HUES48 (cell line): ENCODE measurements at regions not wholly inside any gene's neighbourhood (a gene's known extent, or its start where the extent isn't known, plus 50 kb on each side); places are given as distances from the start of the nearest gene placed in this dataset.
A peak's percentile ranks its signal among the peaks of the same experiment; 100 is the strongest.

Source experiments
- H3K27ac ChIP-seq: one replicate; pipeline ENCODE4 v1.7.0; 2013; ENCODE audit warnings: low read depth, low read length, inconsistent platforms
- H3K27me3 ChIP-seq: 2 replicates; pipeline ENCODE4 v1.6.1; 2013; ENCODE audit warnings: mild to moderate bottlenecking, low read length; ENCODE audit not compliant: control insufficient read depth, insufficient read depth
- H3K36me3 ChIP-seq: 2 replicates; pipeline ENCODE4 v1.6.1; 2013; ENCODE audit warnings: low read length; ENCODE audit not compliant: control insufficient read depth, insufficient read depth
- H3K4me1 ChIP-seq: 2 replicates; pipeline ENCODE4 v1.6.1; 2013; ENCODE audit warnings: mild to moderate bottlenecking, low read length; ENCODE audit not compliant: control insufficient read depth, insufficient read depth
- H3K4me3 ChIP-seq: 2 replicates; pipeline ENCODE4 v1.5.1; 2013; ENCODE audit warnings: mild to moderate bottlenecking, low read depth, low read length
- H3K9ac ChIP-seq: 2 replicates; pipeline ENCODE4 v1.6.1; 2013; ENCODE audit warnings: mild to moderate bottlenecking, low read depth, low read length, moderate library complexity
- H3K9me3 ChIP-seq: 2 replicates; pipeline ENCODE4 v1.6.1; 2013; ENCODE audit warnings: low read length; ENCODE audit not compliant: control insufficient read depth, insufficient read depth

GRCh38 chr18:34959989-34960388, 81.2 kb upstream of the MAPRE2 start:
- H3K4me3 ChIP-seq: no peak overlapping the region
- H3K9ac ChIP-seq: no peak overlapping the region
- no peaks in the 10 kb centered on the region for H3K4me1 ChIP-seq
- no peak overlapping the region for H3K27ac ChIP-seq
- H3K36me3 ChIP-seq: no peaks in the 10 kb centered on the region
- H3K9me3 ChIP-seq: no peaks in the 10 kb centered on the region
- H3K27me3 ChIP-seq: no peaks in the 10 kb centered on the region

DNA sequence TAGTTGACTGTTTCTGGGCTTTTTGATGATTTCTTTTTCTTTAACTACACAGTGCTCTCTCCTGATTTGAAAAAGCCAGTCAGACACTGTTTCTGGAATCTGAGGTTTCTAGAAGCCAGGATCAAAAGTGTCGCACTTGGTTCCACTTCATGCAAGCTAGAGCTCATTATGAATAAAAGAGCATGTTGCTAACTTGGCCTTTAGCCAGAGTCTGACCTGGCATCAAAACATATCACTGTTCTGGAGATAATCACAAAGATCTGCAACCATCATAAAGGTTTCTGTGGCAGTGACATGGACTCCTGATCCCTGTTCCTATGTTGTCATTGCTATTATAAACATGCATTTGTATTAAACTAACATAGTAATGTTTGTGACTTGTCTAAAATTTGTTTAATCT, 76.1 kb upstream of the MAPRE2 start:
- Histone ChIP-seq H3K4me1 (no peaks in the 10 kb centered on the region), H3K4me3 (no peak overlapping the region), H3K27me3 (no peaks in the 10 kb centered on the region), H3K27ac (no peak overlapping the region), H3K9ac (no peak overlapping the region), H3K36me3 (no peaks in the 10 kb centered on the region), H3K9me3 (no peaks in the 10 kb centered on the region)

DNA sequence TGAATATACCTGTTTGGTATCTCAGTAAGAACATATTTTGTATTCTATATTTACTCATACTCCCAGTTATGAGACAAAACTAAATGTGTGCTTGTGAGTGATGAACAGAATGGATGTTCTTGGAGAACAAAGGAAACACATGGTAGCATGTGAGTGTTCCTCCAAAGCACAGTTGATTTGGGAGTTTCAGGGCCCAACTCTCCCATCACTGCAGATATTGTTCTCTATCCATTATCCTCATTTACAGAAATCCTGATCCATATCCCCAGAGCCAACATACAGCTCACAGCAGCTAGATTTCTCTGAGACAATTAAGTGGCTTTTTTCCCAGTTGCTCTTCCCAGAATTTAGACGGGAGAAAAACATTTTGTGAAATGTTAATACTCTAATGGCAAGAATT, 75.6 kb upstream of the MAPRE2 start:
- H3K27me3 ChIP-seq: no peaks in the 10 kb centered on the region
- no peak overlapping the region for H3K4me3 ChIP-seq
- no peak overlapping the region for H3K27ac ChIP-seq
- H3K4me1 ChIP-seq: no peaks in the 10 kb centered on the region
- H3K9ac ChIP-seq: no peak overlapping the region
- no peaks in the 10 kb centered on the region for H3K9me3 ChIP-seq
- H3K36me3 ChIP-seq: no peaks in the 10 kb centered on the region

- Histone ChIP-seq H3K4me3 (no peak overlapping the region), H3K36me3 (no peaks in the 10 kb centered on the region), H3K27ac (no peak overlapping the region), H3K4me1 (no peaks in the 10 kb centered on the region), H3K9me3 (no peaks in the 10 kb centered on the region), H3K27me3 (peaks cover 28% of the 10 kb centered on the region), H3K9ac (no peak overlapping the region)
Measured at GRCh38 chr18:34970106-34970505, 71.1 kb upstream of the MAPRE2 start.

- H3K9me3 ChIP-seq: no peaks in the 10 kb centered on the region
- no peak overlapping the region for H3K4me3 ChIP-seq
- no peak overlapping the region for H3K27ac ChIP-seq
- H3K9ac ChIP-seq: no peak overlapping the region
- no peaks in the 10 kb centered on the region for H3K36me3 ChIP-seq
- peaks cover 4% of the 10 kb centered on the region for H3K4me1 ChIP-seq
- H3K27me3 ChIP-seq: peaks cover 40% of the 10 kb centered on the region
Measured at GRCh38 chr18:34971313-34971712, 69.9 kb upstream of the MAPRE2 start.

GRCh38 chr18:34972765-34973414, 68.3 kb upstream of the MAPRE2 start:
- H3K36me3 ChIP-seq: no peaks in the 10 kb centered on the region
- H3K9ac ChIP-seq: no peak overlapping the region
- H3K27me3 ChIP-seq: peaks cover 56% of the 10 kb centered on the region
- no peaks in the 10 kb centered on the region for H3K9me3 ChIP-seq
- no peak overlapping the region for H3K4me3 ChIP-seq
- peaks cover 5% of the 10 kb centered on the region for H3K4me1 ChIP-seq
- no peak overlapping the region for H3K27ac ChIP-seq

DNA sequence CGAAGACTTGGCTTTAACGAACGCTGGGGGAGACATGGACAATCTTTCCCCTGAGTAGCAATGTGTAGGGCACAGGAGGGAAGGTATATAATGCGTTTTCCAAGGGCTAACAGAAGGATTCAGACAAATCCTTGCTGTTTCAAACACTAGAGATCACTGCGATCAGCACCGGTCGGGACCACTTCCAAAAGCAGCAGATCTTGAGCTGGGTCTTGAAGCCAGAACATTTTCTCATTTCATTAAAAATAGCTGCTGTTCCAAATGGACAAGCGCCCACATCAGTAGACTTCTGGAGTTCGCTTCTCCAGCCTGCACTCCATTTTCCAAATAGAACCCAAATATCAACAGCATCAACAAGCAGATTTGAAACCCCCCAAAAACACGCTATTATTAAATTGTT, 65.1 kb upstream of the MAPRE2 start:
- Histone ChIP-seq H3K27ac (no peak overlapping the region), H3K4me1 (peaks cover 19% of the 10 kb centered on the region), H3K27me3 (peaks cover 87% of the 10 kb centered on the region), H3K9ac (no peak overlapping the region), H3K36me3 (no peaks in the 10 kb centered on the region), H3K9me3 (no peaks in the 10 kb centered on the region), H3K4me3 (peak overlapping the region; percentile 70)

DNA sequence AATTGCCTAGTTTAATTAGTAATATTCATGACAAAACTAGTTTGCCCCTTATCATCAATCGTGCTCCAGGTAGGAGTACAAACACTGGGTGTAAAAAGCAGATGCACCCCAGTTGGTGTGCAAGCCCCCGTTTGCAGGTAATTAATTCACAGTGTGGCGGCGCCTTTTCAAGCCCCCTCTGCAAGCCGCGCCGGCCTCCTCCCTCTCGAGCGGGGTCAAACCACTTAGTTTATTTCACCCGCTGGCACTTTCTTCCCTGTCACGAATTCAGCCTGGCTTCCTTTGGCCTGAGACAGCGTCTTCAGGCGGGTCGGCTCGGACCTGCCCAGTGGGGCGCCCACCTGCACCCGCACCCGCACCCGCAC, 64.7 kb upstream of the MAPRE2 start:
- Histone ChIP-seq H3K9me3 (no peaks in the 10 kb centered on the region), H3K27ac (no peak overlapping the region), H3K27me3 (peaks cover 87% of the 10 kb centered on the region), H3K4me1 (peaks cover 19% of the 10 kb centered on the region), H3K9ac (no peak overlapping the region), H3K36me3 (no peaks in the 10 kb centered on the region), H3K4me3 (peak overlapping the region; percentile 70)

- peaks cover 19% of the 10 kb centered on the region for H3K4me1 ChIP-seq
- H3K27me3 ChIP-seq: peaks cover 86% of the 10 kb centered on the region
- no peaks in the 10 kb centered on the region for H3K9me3 ChIP-seq
- no peak overlapping the region for H3K9ac ChIP-seq
- peak overlapping the region; percentile 70 for H3K4me3 ChIP-seq
- H3K27ac ChIP-seq: no peak overlapping the region
- H3K36me3 ChIP-seq: no peaks in the 10 kb centered on the region
Measured at GRCh38 chr18:34976899-34977837, 64.0 kb upstream of the MAPRE2 start.

DNA sequence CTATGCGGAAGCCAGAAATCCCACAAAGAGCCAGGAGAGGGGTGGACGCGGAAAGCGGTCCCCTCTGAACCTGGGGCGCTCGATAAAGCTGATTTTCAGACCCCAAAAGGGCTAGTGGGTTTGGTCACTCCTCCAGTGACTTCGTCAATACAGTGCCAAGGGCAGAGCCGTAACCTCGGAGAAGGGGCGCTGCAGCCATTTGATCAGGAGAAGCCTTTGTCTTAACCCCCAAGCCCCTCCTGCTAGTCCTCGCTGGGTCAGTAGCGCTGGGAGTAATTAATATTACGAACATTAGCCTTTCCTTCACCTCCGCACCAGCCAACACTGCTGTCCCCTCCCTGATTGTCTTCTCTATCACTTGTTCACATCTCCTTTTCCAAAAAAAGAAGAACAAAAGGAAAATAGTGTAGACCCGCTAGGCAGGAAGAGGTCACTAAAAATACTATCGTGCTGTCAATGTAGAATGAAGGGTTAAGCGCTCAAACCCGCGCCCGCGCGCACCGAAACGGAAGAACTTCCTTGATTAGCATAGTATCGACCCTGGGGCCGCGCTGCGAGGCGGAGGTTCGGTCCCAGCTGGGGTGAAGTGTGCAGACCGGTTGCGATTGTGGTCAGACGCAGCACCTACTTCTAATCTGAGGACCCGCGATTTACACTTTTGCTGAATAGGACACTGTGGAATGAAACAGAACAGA, 63.2 kb upstream of the MAPRE2 start:
- H3K36me3 ChIP-seq: no peaks in the 10 kb centered on the region
- H3K4me1 ChIP-seq: peaks cover 19% of the 10 kb centered on the region
- no peak overlapping the region for H3K27ac ChIP-seq
- H3K27me3 ChIP-seq: peaks cover 79% of the 10 kb centered on the region
- H3K9ac ChIP-seq: no peak overlapping the region
- H3K4me3 ChIP-seq: peak overlapping the region; percentile 70
- no peaks in the 10 kb centered on the region for H3K9me3 ChIP-seq

GRCh38 chr18:34978533-34978893, 62.7 kb upstream of the MAPRE2 start:
- Histone ChIP-seq H3K36me3 (no peaks in the 10 kb centered on the region), H3K4me1 (peaks cover 19% of the 10 kb centered on the region), H3K9ac (no peak overlapping the region), H3K4me3 (peak overlapping the region; percentile 70), H3K9me3 (no peaks in the 10 kb centered on the region), H3K27ac (peak overlapping the region; percentile 42), H3K27me3 (peaks cover 74% of the 10 kb centered on the region)
